ENCODE measurements at regions not wholly inside any gene's neighbourhood (a gene's known extent, or its start where the extent isn't known, plus 50 kb on each side); places are given as distances from the start of the nearest gene placed in this dataset.
"Not testable (repeated sequence)": the region's sequence is repeated elsewhere in the genome, so short reads cannot be mapped to it uniquely, and the experiment has no call there.

GRCh38 chr2:236777408-236777807, 207.8 kb downstream of the ACKR3 start:
- FAIRE-seq, result no peak

- FAIRE-seq, result no peak
These were observed 212.6 kb downstream of the ACKR3 start for GRCh38 chr2:236781933-236782816.

- FAIRE-seq, result no peak
These were observed 213.3 kb downstream of the ACKR3 start for GRCh38 chr2:236782938-236783337.

- no peak for FAIRE-seq
These were observed 213.9 kb downstream of the ACKR3 start for GRCh38 chr2:236783417-236784020.

- no peak for FAIRE-seq
These were observed 216.0 kb downstream of the ACKR3 start for GRCh38 chr2:236785611-236786057.

- FAIRE-seq, result no peak
These were observed 217.1 kb downstream of the ACKR3 start for GRCh38 chr2:236786751-236787150.

GRCh38 chr2:236787376-236787775, 217.8 kb downstream of the ACKR3 start:
- FAIRE-seq, result not testable (repeated sequence)

GRCh38 chr2:236787885-236788284, 218.3 kb downstream of the ACKR3 start:
- no peak for FAIRE-seq

GRCh38 chr2:236790963-236791362, 221.3 kb downstream of the ACKR3 start:
- no peak for FAIRE-seq

- no peak for FAIRE-seq
These were observed 223.7 kb downstream of the ACKR3 start for GRCh38 chr2:236793023-236794011.

GRCh38 chr2:236794176-236794957, 224.7 kb downstream of the ACKR3 start:
- no peak for FAIRE-seq

GRCh38 chr2:236795169-236795860, 225.7 kb downstream of the ACKR3 start:
- no peak for FAIRE-seq

- FAIRE-seq, result no peak
These were observed 226.2 kb downstream of the ACKR3 start for GRCh38 chr2:236795861-236796219.

GRCh38 chr2:236796236-236796635, 226.6 kb downstream of the ACKR3 start:
- no peak for FAIRE-seq

- FAIRE-seq, result no peak
These were observed 227.8 kb downstream of the ACKR3 start for GRCh38 chr2:236797411-236797810.

- no peak for FAIRE-seq
These were observed 228.9 kb downstream of the ACKR3 start for GRCh38 chr2:236798491-236798890.

- FAIRE-seq, result no peak
These were observed 229.9 kb downstream of the ACKR3 start for GRCh38 chr2:236799391-236800026.

GRCh38 chr2:236802862-236803261, 233.2 kb downstream of the ACKR3 start:
- no peak for FAIRE-seq

- no peak for FAIRE-seq
These were observed 234.0 kb downstream of the ACKR3 start for GRCh38 chr2:236803621-236804020.

- FAIRE-seq, result no peak
These were observed 236.3 kb downstream of the ACKR3 start for GRCh38 chr2:236805800-236806531.
